ENCODE measurements at regions not wholly inside any gene's neighbourhood (a gene's known extent, or its start where the extent isn't known, plus 50 kb on each side); places are given as distances from the start of the nearest gene placed in this dataset.

- WGBS, 2 donors: 43 to 45% methylated on average over 5 of the region's 5 CpGs
- Histone ChIP-seq H3K27me3 (ENCODE audit: control insufficient read depth in 1 of 2, insufficient read depth in 2 of 2, low read length in 1 of 2) (no peaks in the 10 kb centered on the region), H3K4me1 (ENCODE audit: control insufficient read depth in 1 of 2, insufficient read depth in 2 of 2, low read length in 2 of 2) (no peaks in the 10 kb centered on the region), H3K9me3 (ENCODE audit: control insufficient read depth, low read length) (no peaks in the 10 kb centered on the region), H3K4me3 (ENCODE audit: low read length in 2 of 2) (no peak overlapping the region), H3K27ac (ENCODE audit: low read depth in 1 of 2, low read length in 2 of 2) (no peak overlapping the region), H3K36me3 (ENCODE audit: control insufficient read depth in 1 of 2, insufficient read depth in 2 of 2, low read length in 1 of 2) (no peaks in the 10 kb centered on the region)
- intact Hi-C loops (cut with DNase I): no loop called here
- ATAC-seq (ENCODE audit: low FRiP score) (no peak), DNase-seq (no peak)
These were observed 359.2 kb upstream of the ACTBL2 start for GRCh38 chr5:57841676-57842363.

- no peaks in the 10 kb centered on the region for H3K9me3 ChIP-seq (ENCODE audit: control insufficient read depth, low read length)
- ATAC-seq (ENCODE audit: low FRiP score): no peak
- H3K36me3 ChIP-seq (ENCODE audit: control insufficient read depth in 1 of 2, insufficient read depth in 2 of 2, low read length in 1 of 2): no peaks in the 10 kb centered on the region
- intact Hi-C loops (cut with DNase I): no loop called here
- 96 to 100% methylated on average over 1 of the region's 1 CpG for WGBS, 2 donors
- H3K27me3 ChIP-seq (ENCODE audit: control insufficient read depth in 1 of 2, insufficient read depth in 2 of 2, low read length in 1 of 2): no peaks in the 10 kb centered on the region
- no peak for DNase-seq
- H3K27ac ChIP-seq (ENCODE audit: low read depth in 1 of 2, low read length in 2 of 2): no peak overlapping the region
- no peaks in the 10 kb centered on the region for H3K4me1 ChIP-seq (ENCODE audit: control insufficient read depth in 1 of 2, insufficient read depth in 2 of 2, low read length in 2 of 2)
- no peak overlapping the region for H3K4me3 ChIP-seq (ENCODE audit: low read length in 2 of 2)
These were observed 356.9 kb upstream of the ACTBL2 start for GRCh38 chr5:57839437-57840079.

DNA sequence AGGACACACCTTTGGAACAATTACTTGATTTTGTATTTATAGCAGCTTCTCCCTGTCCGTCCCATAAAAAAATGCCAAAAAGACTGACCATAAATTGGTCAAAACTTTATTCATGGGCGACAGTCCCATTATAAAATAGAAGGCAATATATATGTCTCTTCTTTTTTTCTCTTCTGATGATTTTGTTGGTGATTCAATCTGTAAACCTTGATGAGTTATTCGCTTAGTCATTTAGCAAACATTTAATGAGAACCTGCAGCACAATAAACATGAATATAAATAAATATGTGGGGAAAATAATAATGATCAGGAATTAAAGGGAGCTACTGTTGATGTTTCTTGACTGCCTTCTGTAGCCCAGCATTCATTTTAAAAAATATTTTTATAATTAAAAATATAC lies 356.4 kb upstream of the ACTBL2 start:
- Histone ChIP-seq H3K27ac (ENCODE audit: low read depth in 1 of 2, low read length in 2 of 2) (no peak overlapping the region), H3K4me3 (ENCODE audit: low read length in 2 of 2) (no peak overlapping the region), H3K4me1 (ENCODE audit: control insufficient read depth in 1 of 2, insufficient read depth in 2 of 2, low read length in 2 of 2) (no peaks in the 10 kb centered on the region), H3K9me3 (ENCODE audit: control insufficient read depth, low read length) (no peaks in the 10 kb centered on the region), H3K36me3 (ENCODE audit: control insufficient read depth in 1 of 2, insufficient read depth in 2 of 2, low read length in 1 of 2) (no peaks in the 10 kb centered on the region), H3K27me3 (ENCODE audit: control insufficient read depth in 1 of 2, insufficient read depth in 2 of 2, low read length in 1 of 2) (no peaks in the 10 kb centered on the region)
- ATAC-seq (ENCODE audit: low FRiP score): no peak
- 96% methylated on average over 3 of the region's 3 CpGs for WGBS, 2 donors
- intact Hi-C loops (cut with DNase I): no loop called here
- DNase-seq: no peak

GRCh38 chr5:57836921-57837320 lies 354.3 kb upstream of the ACTBL2 start:
- Histone ChIP-seq H3K36me3 (ENCODE audit: control insufficient read depth in 1 of 2, insufficient read depth in 2 of 2, low read length in 1 of 2) (no peaks in the 10 kb centered on the region), H3K4me1 (ENCODE audit: control insufficient read depth in 1 of 2, insufficient read depth in 2 of 2, low read length in 2 of 2) (no peaks in the 10 kb centered on the region), H3K4me3 (ENCODE audit: low read length in 2 of 2) (no peak overlapping the region), H3K27ac (ENCODE audit: low read depth in 1 of 2, low read length in 2 of 2) (no peak overlapping the region), H3K9me3 (ENCODE audit: control insufficient read depth, low read length) (no peaks in the 10 kb centered on the region), H3K27me3 (ENCODE audit: control insufficient read depth in 1 of 2, insufficient read depth in 2 of 2, low read length in 1 of 2) (no peaks in the 10 kb centered on the region)
- DNase-seq (no peak), ATAC-seq (ENCODE audit: low FRiP score) (no peak)
- WGBS, 2 donors: 97 to 100% methylated on average over 2 of the region's 2 CpGs
- intact Hi-C loops (cut with DNase I): no loop called here

- Histone ChIP-seq H3K27me3 (ENCODE audit: control insufficient read depth in 1 of 2, insufficient read depth in 2 of 2, low read length in 1 of 2) (no peaks in the 10 kb centered on the region), H3K4me1 (ENCODE audit: control insufficient read depth in 1 of 2, insufficient read depth in 2 of 2, low read length in 2 of 2) (no peaks in the 10 kb centered on the region), H3K27ac (ENCODE audit: low read depth in 1 of 2, low read length in 2 of 2) (no peak overlapping the region), H3K4me3 (ENCODE audit: low read length in 2 of 2) (no peak overlapping the region), H3K9me3 (ENCODE audit: control insufficient read depth, low read length) (no peaks in the 10 kb centered on the region), H3K36me3 (ENCODE audit: control insufficient read depth in 1 of 2, insufficient read depth in 2 of 2, low read length in 1 of 2) (no peaks in the 10 kb centered on the region)
- ATAC-seq (ENCODE audit: low FRiP score): no peak
- 94 to 99% methylated on average over 2 of the region's 2 CpGs for WGBS, 2 donors
- intact Hi-C loops (cut with DNase I): no loop called here
- DNase-seq: no peak
These were observed 353.7 kb upstream of the ACTBL2 start for GRCh38 chr5:57836331-57836730.

GRCh38 chr5:57834829-57835608 lies 352.4 kb upstream of the ACTBL2 start:
- ATAC-seq (ENCODE audit: low FRiP score): no peak
- 58 to 61% methylated on average over 6 of the region's 6 CpGs for WGBS, 2 donors

GRCh38 chr5:57833489-57833888 lies 350.9 kb upstream of the ACTBL2 start:
- Histone ChIP-seq H3K9me3 (ENCODE audit: control insufficient read depth, low read length) (no peaks in the 10 kb centered on the region), H3K27me3 (ENCODE audit: control insufficient read depth in 1 of 2, insufficient read depth in 2 of 2, low read length in 1 of 2) (no peaks in the 10 kb centered on the region), H3K27ac (ENCODE audit: low read depth in 1 of 2, low read length in 2 of 2) (no peak overlapping the region), H3K36me3 (ENCODE audit: control insufficient read depth in 1 of 2, insufficient read depth in 2 of 2, low read length in 1 of 2) (no peaks in the 10 kb centered on the region), H3K4me1 (ENCODE audit: control insufficient read depth in 1 of 2, insufficient read depth in 2 of 2, low read length in 2 of 2) (no peaks in the 10 kb centered on the region), H3K4me3 (ENCODE audit: low read length in 2 of 2) (no peak overlapping the region)
- intact Hi-C loops (cut with DNase I): no loop called here
- DNase-seq: no peak
- 69 to 73% methylated on average over 4 of the region's 4 CpGs for WGBS, 2 donors
- ATAC-seq (ENCODE audit: low FRiP score): no peak

More at GRCh38 chr5:57834829-57835608, 352.4 kb upstream of the ACTBL2 start:
- H3K27ac ChIP-seq (ENCODE audit: low read depth in 1 of 2, low read length in 2 of 2): no peak overlapping the region
- H3K4me3 ChIP-seq (ENCODE audit: low read length in 2 of 2): no peak overlapping the region
- H3K4me1 ChIP-seq (ENCODE audit: control insufficient read depth in 1 of 2, insufficient read depth in 2 of 2, low read length in 2 of 2): no peaks in the 10 kb centered on the region
- no peaks in the 10 kb centered on the region for H3K36me3 ChIP-seq (ENCODE audit: control insufficient read depth in 1 of 2, insufficient read depth in 2 of 2, low read length in 1 of 2)
- intact Hi-C loops (cut with DNase I): no loop called here
- DNase-seq: no peak
- no peaks in the 10 kb centered on the region for H3K27me3 ChIP-seq (ENCODE audit: control insufficient read depth in 1 of 2, insufficient read depth in 2 of 2, low read length in 1 of 2)
- no peaks in the 10 kb centered on the region for H3K9me3 ChIP-seq (ENCODE audit: control insufficient read depth, low read length)

- no peak for DNase-seq
- no peak overlapping the region for H3K27ac ChIP-seq (ENCODE audit: low read depth in 1 of 2, low read length in 2 of 2)
These were observed 350.3 kb upstream of the ACTBL2 start for GRCh38 chr5:57832875-57833274.

More at GRCh38 chr5:57832875-57833274, 350.3 kb upstream of the ACTBL2 start:
- ATAC-seq (ENCODE audit: low FRiP score): no peak
- Histone ChIP-seq H3K9me3 (ENCODE audit: control insufficient read depth, low read length) (no peaks in the 10 kb centered on the region), H3K27me3 (ENCODE audit: control insufficient read depth in 1 of 2, insufficient read depth in 2 of 2, low read length in 1 of 2) (no peaks in the 10 kb centered on the region), H3K4me3 (ENCODE audit: low read length in 2 of 2) (no peak overlapping the region), H3K36me3 (ENCODE audit: control insufficient read depth in 1 of 2, insufficient read depth in 2 of 2, low read length in 1 of 2) (no peaks in the 10 kb centered on the region), H3K4me1 (ENCODE audit: control insufficient read depth in 1 of 2, insufficient read depth in 2 of 2, low read length in 2 of 2) (no peaks in the 10 kb centered on the region)
- WGBS, 2 donors: 0 to 12% methylated on average over 2 of the region's 2 CpGs
- intact Hi-C loops (cut with DNase I): no loop called here

All from aorta (tissue), 5 donors.